CD4-positive, alpha-beta T cell (primary cell): ENCODE measurements at regions not wholly inside any gene's neighbourhood (a gene's known extent, or its start where the extent isn't known, plus 50 kb on each side); places are given as distances from the start of the nearest gene placed in this dataset.

Source experiments
- ATAC-seq: fragments of 200-7000 bp; cut with Tn5 transposase; one replicate; pipeline ENCODE4 v1.10.0; 2022; ENCODE audit warnings: mild to moderate bottlenecking; ENCODE audit not compliant: poor library complexity
- CTCF ChIA-PET: fragments of 350-600 bp; sonication (Branson Sonifier 250); formaldehyde crosslinking; loops from one replicate; lab custom pipeline; 2021; ENCODE audit warnings: antibody characterized with exemption, inconsistent platforms; lab: Charles Lee
- POLR2A ChIA-PET: fragments of 350-600 bp; sonication (Branson Sonifier 250); formaldehyde crosslinking; loops from one replicate; lab custom pipeline; 2021; ENCODE audit warnings: antibody characterized with exemption, inconsistent platforms; lab: Charles Lee
- DNase-seq, 14 experiments: peaks; one replicate each; pipeline ENCODE4 v3.0.0-alpha.2; 2013 to 2020; ENCODE audit warnings: mixed read lengths in 2 of 14
- H3K27ac ChIP-seq, 2 donors: one replicate each; pipeline versions ENCODE4 v1.5.1 to v1.7.0; 2013; ENCODE audit warnings: low read length in 2 of 2, low read depth in 1 of 2, mild to moderate bottlenecking in 1 of 2
- H3K27me3 ChIP-seq, 2 experiments: 1 replicate in 1 of 2; 2 replicates in 1 of 2; pipeline versions ENCODE4 v1.6.1 to v1.7.0; 2013; ENCODE audit warnings: low read length in 2 of 2, control low read depth in 1 of 2, mild to moderate bottlenecking in 1 of 2, moderate library complexity in 1 of 2; ENCODE audit not compliant: insufficient read depth in 2 of 2, control insufficient read depth in 1 of 2
- H3K36me3 ChIP-seq: one replicate; pipeline ENCODE4 v1.6.1; 2013; ENCODE audit warnings: low read length, control low read depth; ENCODE audit not compliant: insufficient read depth
- H3K4me1 ChIP-seq: one replicate; pipeline ENCODE4 v1.6.1; 2013; ENCODE audit warnings: low read length, control low read depth; ENCODE audit not compliant: insufficient read depth
- H3K4me3 ChIP-seq: one replicate; pipeline ENCODE4 v1.5.1; 2013; ENCODE audit warnings: mild to moderate bottlenecking, low read length, moderate library complexity
- H3K9me3 ChIP-seq, 2 experiments: 1 replicate in 1 of 2; 2 replicates in 1 of 2; pipeline versions ENCODE4 v1.6.1 to v1.7.0; 2013; ENCODE audit warnings: low read length in 2 of 2, mild to moderate bottlenecking in 2 of 2, control low read depth in 1 of 2, moderate library complexity in 1 of 2; ENCODE audit not compliant: control insufficient read depth in 1 of 2, insufficient read depth in 1 of 2
- H3K27ac Mint-ChIP-seq: one replicate; pipeline ENCODE4 v1.8.0; 2020; ENCODE audit warnings: mixed read lengths
- H3K27me3 Mint-ChIP-seq: one replicate; pipeline ENCODE4 v1.8.0; 2021; ENCODE audit warnings: mixed read lengths
- H3K36me3 Mint-ChIP-seq: one replicate; pipeline ENCODE4 v1.8.0; 2021; ENCODE audit warnings: low read depth, mixed read lengths
- H3K4me1 Mint-ChIP-seq: one replicate; pipeline ENCODE4 v1.8.0; 2021; ENCODE audit warnings: low read depth, mixed read lengths
- H3K4me3 Mint-ChIP-seq: one replicate; pipeline ENCODE4 v1.8.0; 2020; ENCODE audit warnings: mild to moderate bottlenecking, mixed read lengths
- H3K9me3 Mint-ChIP-seq: one replicate; pipeline ENCODE4 v1.8.0; 2020; ENCODE audit warnings: mixed read lengths
- intact Hi-C, 2 experiments: fragments of 100-400 bp; cut with DNase I in 1 of 2; cut with micrococcal nuclease in 1 of 2; formaldehyde crosslinking; loops; one replicate each; pipeline versions ENCODE4 v1.15.1 to v1.9.0; 2023 to 2025; cut with DNase I, micrococcal nuclease
- TF ChIP-seq, protein P1 (sequence below): fragments of 200-600 bp; IDR thresholded peaks from one replicate; pipeline ENCODE4 v1.8.0; 2022; ENCODE audit warnings: antibody characterized with exemption, mild to moderate bottlenecking

DNA sequence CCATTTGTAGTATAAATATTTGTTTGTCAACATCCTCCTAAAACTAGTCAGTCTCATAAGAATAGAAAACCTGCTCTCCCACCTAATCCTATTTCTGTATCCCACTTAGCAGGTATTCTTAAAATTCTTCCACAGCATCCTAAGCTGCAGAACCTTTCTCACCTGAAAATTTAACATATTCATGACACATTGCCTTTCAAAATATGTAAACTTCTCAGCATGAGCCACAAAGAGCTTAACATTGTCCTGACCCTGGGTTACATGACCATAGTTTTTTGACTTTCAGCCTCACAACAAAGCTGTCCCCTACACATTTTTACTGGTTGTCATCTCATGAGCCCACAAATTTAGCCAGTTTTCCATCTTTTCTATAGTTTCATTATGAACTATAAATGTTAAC, 712.1 kb downstream of the LTN1 start:
- intact Hi-C loops, result no loop called here
- no peak overlapping the region for H3K4me3 ChIP-seq
- ChIA-PET POLR2A (no interaction called here), CTCF (no interaction called here)
- Mint-ChIP-seq H3K9me3 (no peaks in the 10 kb centered on the region), H3K36me3 (no peaks in the 10 kb centered on the region), H3K4me3 (no peak overlapping the region), H3K4me1 (no peaks in the 10 kb centered on the region), H3K27me3 (no peaks in the 10 kb centered on the region), H3K27ac (no peak overlapping the region)
- ATAC-seq, result no peak
- TF ChIP-seq, protein P1, sequence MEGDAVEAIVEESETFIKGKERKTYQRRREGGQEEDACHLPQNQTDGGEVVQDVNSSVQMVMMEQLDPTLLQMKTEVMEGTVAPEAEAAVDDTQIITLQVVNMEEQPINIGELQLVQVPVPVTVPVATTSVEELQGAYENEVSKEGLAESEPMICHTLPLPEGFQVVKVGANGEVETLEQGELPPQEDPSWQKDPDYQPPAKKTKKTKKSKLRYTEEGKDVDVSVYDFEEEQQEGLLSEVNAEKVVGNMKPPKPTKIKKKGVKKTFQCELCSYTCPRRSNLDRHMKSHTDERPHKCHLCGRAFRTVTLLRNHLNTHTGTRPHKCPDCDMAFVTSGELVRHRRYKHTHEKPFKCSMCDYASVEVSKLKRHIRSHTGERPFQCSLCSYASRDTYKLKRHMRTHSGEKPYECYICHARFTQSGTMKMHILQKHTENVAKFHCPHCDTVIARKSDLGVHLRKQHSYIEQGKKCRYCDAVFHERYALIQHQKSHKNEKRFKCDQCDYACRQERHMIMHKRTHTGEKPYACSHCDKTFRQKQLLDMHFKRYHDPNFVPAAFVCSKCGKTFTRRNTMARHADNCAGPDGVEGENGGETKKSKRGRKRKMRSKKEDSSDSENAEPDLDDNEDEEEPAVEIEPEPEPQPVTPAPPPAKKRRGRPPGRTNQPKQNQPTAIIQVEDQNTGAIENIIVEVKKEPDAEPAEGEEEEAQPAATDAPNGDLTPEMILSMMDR, result no peak
- no peak for DNase-seq
- H3K36me3 ChIP-seq, result no peaks in the 10 kb centered on the region
- peaks cover 0 to 4% of the 10 kb centered on the region in 2 experiments for H3K9me3 ChIP-seq
- H3K27me3 ChIP-seq, result no peaks in the 10 kb centered on the region
- H3K27ac ChIP-seq, result no peak overlapping the region
- H3K4me1 ChIP-seq, result no peaks in the 10 kb centered on the region

DNA sequence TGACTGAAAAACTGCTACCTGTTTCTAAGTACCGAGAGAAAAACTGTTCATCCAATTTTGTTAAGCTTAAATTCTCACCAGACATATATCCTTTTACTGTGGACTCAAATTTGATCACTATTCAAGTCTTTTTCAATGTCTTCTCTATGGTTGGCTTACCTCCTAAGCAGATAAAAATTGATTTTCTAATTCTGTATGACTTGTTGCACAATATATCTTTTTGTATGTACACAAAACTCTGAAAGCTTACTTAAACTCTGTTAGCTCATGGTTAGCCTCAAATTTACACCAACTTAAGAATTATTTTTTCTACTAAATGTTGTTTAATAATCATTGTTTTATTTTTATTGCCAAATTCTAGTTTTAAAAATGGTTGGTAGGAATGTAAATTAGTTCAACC, 715.4 kb downstream of the LTN1 start:
- no peaks in the 10 kb centered on the region for H3K27me3 Mint-ChIP-seq
- no peak for ATAC-seq
- no peaks in the 10 kb centered on the region for H3K36me3 Mint-ChIP-seq
- intact Hi-C loops, result no loop called here
- H3K27ac Mint-ChIP-seq, result no peak overlapping the region
- no peaks in the 10 kb centered on the region for H3K9me3 Mint-ChIP-seq
- peaks cover 0 to 4% of the 10 kb centered on the region in 2 experiments for H3K9me3 ChIP-seq
- POLR2A ChIA-PET, result no interaction called here
- H3K4me1 ChIP-seq, result no peaks in the 10 kb centered on the region
- H3K27me3 ChIP-seq, result peaks cover 0 to 3% of the 10 kb centered on the region in 2 experiments
- no peaks in the 10 kb centered on the region for H3K36me3 ChIP-seq
- no peaks in the 10 kb centered on the region for H3K4me1 Mint-ChIP-seq
- CTCF ChIA-PET, result no interaction called here
- H3K4me3 Mint-ChIP-seq, result no peak overlapping the region
- H3K27ac ChIP-seq, result no peak overlapping the region
- no peak overlapping the region for H3K4me3 ChIP-seq
- DNase-seq, result no peak
- TF ChIP-seq, protein P1, result no peak

DNA sequence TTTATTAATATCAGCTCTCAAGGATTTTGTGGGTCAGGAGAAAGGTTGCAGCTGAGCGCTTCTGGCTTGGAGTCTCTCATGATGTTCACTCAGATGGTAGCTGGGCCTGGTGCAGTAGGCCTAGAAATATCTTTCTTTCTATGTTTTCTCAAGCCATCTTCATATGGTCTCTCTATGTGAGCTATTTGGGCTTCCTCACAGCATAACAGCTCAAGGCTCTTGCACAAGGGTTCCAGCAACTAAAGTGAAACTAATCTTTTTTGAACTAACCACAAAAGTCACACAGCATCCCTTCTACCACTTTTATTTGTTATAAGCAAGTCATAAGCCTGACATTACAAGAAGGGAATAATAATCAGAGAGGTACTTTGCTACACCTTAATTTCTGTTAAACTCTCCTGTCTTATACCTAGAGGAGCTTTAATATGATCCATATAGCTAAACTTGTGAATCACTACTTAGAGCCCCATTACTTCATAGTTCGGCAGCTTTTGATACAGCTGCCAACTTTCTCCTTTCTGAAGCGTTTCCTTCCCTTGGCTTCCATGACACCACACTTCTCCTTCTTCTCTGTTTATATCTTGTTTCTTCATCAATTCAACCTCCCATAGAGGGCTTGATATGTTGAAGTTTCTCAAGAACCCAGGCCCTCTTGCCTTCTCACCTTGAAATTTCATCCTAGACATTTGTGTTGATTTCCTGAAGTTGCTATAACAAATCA, 720.2 kb downstream of the LTN1 start:
- H3K36me3 ChIP-seq, result no peaks in the 10 kb centered on the region
- H3K9me3 ChIP-seq, result peaks cover 0 to 4% of the 10 kb centered on the region in 2 experiments
- no peak for DNase-seq
- no peak overlapping the region for H3K27ac ChIP-seq
- H3K4me3 Mint-ChIP-seq, result no peak overlapping the region
- H3K27ac Mint-ChIP-seq, result no peak overlapping the region
- H3K27me3 Mint-ChIP-seq, result no peaks in the 10 kb centered on the region
- H3K36me3 Mint-ChIP-seq, result no peaks in the 10 kb centered on the region
- intact Hi-C loops, result no loop called here
- ChIA-PET POLR2A (no interaction called here), CTCF (no interaction called here)
- no peaks in the 10 kb centered on the region for H3K4me1 Mint-ChIP-seq
- TF ChIP-seq, protein P1, result no peak
- H3K9me3 Mint-ChIP-seq, result no peaks in the 10 kb centered on the region
- H3K27me3 ChIP-seq, result peaks cover 0 to 3% of the 10 kb centered on the region in 2 experiments
- H3K4me3 ChIP-seq, result no peak overlapping the region
- no peak for ATAC-seq
- H3K4me1 ChIP-seq, result no peaks in the 10 kb centered on the region
